Neural progenitor cell (in vitro differentiated cells): ENCODE measurements at regions not wholly inside any gene's neighbourhood (a gene's known extent, or its start where the extent isn't known, plus 50 kb on each side); places are given as distances from the start of the nearest gene placed in this dataset.

Experiments used
- DNase-seq: peaks from one replicate; pipeline ENCODE4 v3.0.0-alpha.2; 2016; ENCODE audit warnings: low spot score
- H2AFZ ChIP-seq: fragments of 200-600 bp; sonication (generic); replicated peaks from 2 replicates; pipeline ENCODE4 v1.6.1; 2016; ENCODE audit warnings: antibody characterized with exemption
- H3F3A ChIP-seq: fragments of 200-600 bp; sonication (generic); 2 replicates; pipeline ENCODE4 v1.6.1; 2016; ENCODE audit warnings: antibody characterized with exemption, low read depth
- H3K27ac ChIP-seq: fragments of 200-600 bp; sonication (generic); 2 replicates; pipeline ENCODE4 v1.5.1; 2016; ENCODE audit warnings: mild to moderate bottlenecking
- H3K27me3 ChIP-seq: fragments of 200-600 bp; sonication (generic); 2 replicates; pipeline ENCODE4 v1.6.1; 2016; ENCODE audit warnings: mild to moderate bottlenecking, moderate library complexity
- H3K36me3 ChIP-seq: fragments of 200-600 bp; sonication (generic); 2 replicates; pipeline ENCODE4 v1.5.1; 2016
- H3K4me1 ChIP-seq: fragments of 200-600 bp; sonication (generic); 2 replicates; pipeline ENCODE4 v1.6.1; 2016; ENCODE audit warnings: mixed run types
- H3K4me2 ChIP-seq: fragments of 200-600 bp; sonication (generic); 2 replicates; pipeline ENCODE4 v1.6.1; 2016
- H3K4me3 ChIP-seq: fragments of 200-600 bp; sonication (generic); 2 replicates; pipeline ENCODE4 v1.5.1; 2016
- H3K79me2 ChIP-seq: fragments of 200-600 bp; sonication (generic); 2 replicates; pipeline ENCODE4 v1.6.1; 2016; ENCODE audit warnings: low read depth
- H3K9ac ChIP-seq: fragments of 200-600 bp; sonication (generic); 2 replicates; pipeline ENCODE4 v1.6.1; 2016
- H3K9me3 ChIP-seq: fragments of 200-600 bp; sonication (generic); 2 replicates; pipeline ENCODE4 v1.5.1; 2016; ENCODE audit warnings: low read depth
- H4K20me1 ChIP-seq: fragments of 200-600 bp; sonication (generic); 2 replicates; pipeline ENCODE4 v1.6.1; 2016; ENCODE audit warnings: low read depth
- H3K27ac Mint-ChIP-seq: 3 replicates; pipeline ENCODE4 v1.8.0; 2021; ENCODE audit warnings: mixed read lengths
- H3K27me3 Mint-ChIP-seq: 2 replicates; pipeline ENCODE4 v1.8.0; 2022; ENCODE audit warnings: low read depth, mild to moderate bottlenecking, inconsistent platforms, moderate library complexity, mixed read lengths; ENCODE audit not compliant: insufficient read depth
- H3K36me3 Mint-ChIP-seq: 3 replicates; pipeline ENCODE4 v1.8.0; 2021; ENCODE audit warnings: mixed read lengths
- H3K4me1 Mint-ChIP-seq: 3 replicates; pipeline ENCODE4 v1.8.0; 2021; ENCODE audit warnings: mixed read lengths
- H3K4me3 Mint-ChIP-seq: 3 replicates; pipeline ENCODE4 v1.8.0; 2021; ENCODE audit warnings: mild to moderate bottlenecking, moderate library complexity, mixed read lengths
- H3K9me3 Mint-ChIP-seq: 3 replicates; pipeline ENCODE4 v1.8.0; 2020; ENCODE audit warnings: mixed read lengths
- CTCF ChIP-seq: fragments of 200-600 bp; sonication (generic); IDR thresholded peaks from 2 replicates; pipeline ENCODE4 v1.5.1; 2017; ENCODE audit warnings: antibody characterized with exemption, mild to moderate bottlenecking
- EZH2 ChIP-seq: fragments of 200-600 bp; sonication (generic); IDR thresholded peaks from 2 replicates; pipeline ENCODE4 v1.6.1; 2017; ENCODE audit warnings: antibody characterized with exemption, mild to moderate bottlenecking, moderate library complexity
- EZH2phosphoT487 ChIP-seq: fragments of 200-600 bp; sonication (generic); IDR thresholded peaks from 2 replicates; pipeline ENCODE4 v1.6.1; 2017; ENCODE audit warnings: antibody characterized with exemption

- H3F3A ChIP-seq: no peaks in the 10 kb centered on the region
- no peaks in the 10 kb centered on the region for H3K79me2 ChIP-seq
- no peak for TF ChIP-seq CTCF
- no peak for TF ChIP-seq EZH2phosphoT487
- TF ChIP-seq EZH2: no peak
- Mint-ChIP-seq H3K4me3 (no peak overlapping the region), H3K4me1 (no peaks in the 10 kb centered on the region), H3K36me3 (no peaks in the 10 kb centered on the region), H3K9me3 (no peaks in the 10 kb centered on the region), H3K27me3 (peaks cover 2% of the 10 kb centered on the region), H3K27ac (no peak overlapping the region)
- no peak for DNase-seq
- no peaks in the 10 kb centered on the region for H3K36me3 ChIP-seq
- H4K20me1 ChIP-seq: no peaks in the 10 kb centered on the region
- H2AFZ ChIP-seq: no peak overlapping the region
- H3K4me2 ChIP-seq: no peak overlapping the region
- no peak overlapping the region for H3K9ac ChIP-seq
- H3K9me3 ChIP-seq: no peaks in the 10 kb centered on the region
- H3K4me1 ChIP-seq: no peaks in the 10 kb centered on the region
- H3K27me3 ChIP-seq: no peaks in the 10 kb centered on the region
- H3K27ac ChIP-seq: no peak overlapping the region
- H3K4me3 ChIP-seq: no peak overlapping the region
These were observed 116.6 kb upstream of the DIAPH2 start for GRCh38 chrX:96568071-96568470.

GRCh38 chrX:96569034-96569433 is 115.6 kb upstream of the DIAPH2 start:
- Mint-ChIP-seq H3K9me3 (no peaks in the 10 kb centered on the region), H3K36me3 (no peaks in the 10 kb centered on the region), H3K4me3 (no peak overlapping the region), H3K27ac (no peak overlapping the region), H3K4me1 (no peaks in the 10 kb centered on the region), H3K27me3 (peaks cover 2% of the 10 kb centered on the region)
- Histone ChIP-seq H3K4me2 (no peak overlapping the region), H3K9me3 (no peaks in the 10 kb centered on the region), H3K9ac (no peak overlapping the region), H3K27me3 (no peaks in the 10 kb centered on the region), H4K20me1 (no peaks in the 10 kb centered on the region), H3F3A (no peaks in the 10 kb centered on the region), H3K4me3 (no peak overlapping the region), H3K36me3 (no peaks in the 10 kb centered on the region), H3K27ac (no peak overlapping the region), H3K79me2 (no peaks in the 10 kb centered on the region), H2AFZ (no peak overlapping the region), H3K4me1 (no peaks in the 10 kb centered on the region)
- no peak for DNase-seq
- TF ChIP-seq EZH2: no peak
- no peak for TF ChIP-seq EZH2phosphoT487
- TF ChIP-seq CTCF: no peak

GRCh38 chrX:96575011-96575410 is 109.6 kb upstream of the DIAPH2 start:
- H3K4me1 Mint-ChIP-seq: no peaks in the 10 kb centered on the region
- no peaks in the 10 kb centered on the region for H3K79me2 ChIP-seq
- H3K4me3 Mint-ChIP-seq: no peak overlapping the region
- no peak overlapping the region for H3K27ac ChIP-seq
- TF ChIP-seq CTCF (no peak), EZH2 (no peak), EZH2phosphoT487 (no peak)
- H3K4me1 ChIP-seq: no peaks in the 10 kb centered on the region
- no peak overlapping the region for H3K9ac ChIP-seq
- H3K4me3 ChIP-seq: no peak overlapping the region
- DNase-seq: no peak
- no peak overlapping the region for H3K27ac Mint-ChIP-seq
- no peaks in the 10 kb centered on the region for H3K9me3 ChIP-seq
- no peaks in the 10 kb centered on the region for H3K36me3 ChIP-seq
- no peaks in the 10 kb centered on the region for H3K9me3 Mint-ChIP-seq
- no peak overlapping the region for H2AFZ ChIP-seq
- no peak overlapping the region for H3K4me2 ChIP-seq
- H3F3A ChIP-seq: no peaks in the 10 kb centered on the region
- H3K27me3 ChIP-seq: no peaks in the 10 kb centered on the region
- H3K27me3 Mint-ChIP-seq: no peaks in the 10 kb centered on the region
- no peaks in the 10 kb centered on the region for H3K36me3 Mint-ChIP-seq
- H4K20me1 ChIP-seq: no peaks in the 10 kb centered on the region

- H3K4me1 ChIP-seq: no peaks in the 10 kb centered on the region
- Mint-ChIP-seq H3K27ac (no peak overlapping the region), H3K9me3 (no peaks in the 10 kb centered on the region), H3K27me3 (peaks cover 2% of the 10 kb centered on the region), H3K4me1 (no peaks in the 10 kb centered on the region), H3K36me3 (no peaks in the 10 kb centered on the region), H3K4me3 (no peak overlapping the region)
- no peaks in the 10 kb centered on the region for H3K79me2 ChIP-seq
- H3K9ac ChIP-seq: no peak overlapping the region
- no peak overlapping the region for H2AFZ ChIP-seq
- DNase-seq: no peak
- H3K27ac ChIP-seq: no peak overlapping the region
- H3K4me3 ChIP-seq: no peak overlapping the region
- H3K9me3 ChIP-seq: no peaks in the 10 kb centered on the region
- no peak for TF ChIP-seq EZH2phosphoT487
- H4K20me1 ChIP-seq: no peaks in the 10 kb centered on the region
- H3F3A ChIP-seq: no peaks in the 10 kb centered on the region
- H3K36me3 ChIP-seq: no peaks in the 10 kb centered on the region
- H3K4me2 ChIP-seq: no peak overlapping the region
- no peaks in the 10 kb centered on the region for H3K27me3 ChIP-seq
These were observed 108.3 kb upstream of the DIAPH2 start for GRCh38 chrX:96576368-96576767.
